ENCODE measurements at regions not wholly inside any gene's neighbourhood (a gene's known extent, or its start where the extent isn't known, plus 50 kb on each side); places are given as distances from the start of the nearest gene placed in this dataset.

GRCh38 chrX:9327086-9327746 lies 137.6 kb upstream of the TBL1X start:
- no peaks in the 10 kb centered on the region for H3K9me2 ChIP-seq (ENCODE audit: insufficient read depth, low read length)
- H3F3A ChIP-seq (ENCODE audit: insufficient read depth, low read length, poor library complexity, severe bottlenecking): no peaks in the 10 kb centered on the region
- H3K27ac ChIP-seq (ENCODE audit: low read length): no peak overlapping the region
- H3K9ac ChIP-seq (ENCODE audit: low read length): no peak overlapping the region
- no peak overlapping the region for H2AFZ ChIP-seq (ENCODE audit: low read depth, low read length)
- no peaks in the 10 kb centered on the region for H3K36me3 ChIP-seq (ENCODE audit: insufficient read depth, low read length)
- H3K4me2 ChIP-seq (ENCODE audit: low read length): no peak overlapping the region
- no peak overlapping the region for H3K4me3 ChIP-seq (ENCODE audit: low read length)
- no peaks in the 10 kb centered on the region for H3K27me3 ChIP-seq (ENCODE audit: insufficient read depth, low read depth, low read length)
- no peak for TF ChIP-seq EP300 (conservative IDR thresholded peaks at IDR 0.05; ENCODE audit: poor library complexity, severe bottlenecking)
- H3K79me2 ChIP-seq (replicated peaks; ENCODE audit: insufficient read depth, low read length): no peaks in the 10 kb centered on the region
- no peaks in the 10 kb centered on the region for H3K9me3 ChIP-seq (ENCODE audit: low read length)
- no peaks in the 10 kb centered on the region for H4K20me1 ChIP-seq (ENCODE audit: insufficient read depth)

GRCh38 chrX:9327747-9328145 lies 137.1 kb upstream of the TBL1X start:
- no peaks in the 10 kb centered on the region for H3K9me3 ChIP-seq (ENCODE audit: low read length)
- H3K4me2 ChIP-seq (ENCODE audit: low read length): no peak overlapping the region
- no peak overlapping the region for H3K27ac ChIP-seq (ENCODE audit: low read length)

DNA sequence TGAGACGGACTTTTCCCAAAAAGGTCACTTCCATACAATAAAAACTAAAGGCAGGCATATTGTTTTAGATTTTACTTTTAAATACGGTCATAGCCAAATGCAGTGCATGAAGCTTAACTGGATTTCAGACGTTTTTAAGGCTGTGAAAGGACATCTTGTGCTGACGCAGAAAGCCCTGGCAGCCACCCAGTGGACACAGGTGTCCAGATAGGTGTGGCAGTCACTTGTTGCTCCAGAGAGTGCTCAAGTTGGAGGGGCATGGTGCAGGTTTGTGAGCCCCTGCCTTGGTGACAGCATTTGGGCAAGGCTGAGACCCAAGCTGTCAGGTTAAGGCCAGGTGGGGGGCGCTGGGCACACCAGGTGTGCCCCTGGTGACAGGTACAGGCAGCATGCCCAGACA lies 135.8 kb upstream of the TBL1X start:
- H3K9ac ChIP-seq (ENCODE audit: low read length): no peak overlapping the region
- no peaks in the 10 kb centered on the region for H3K79me2 ChIP-seq (replicated peaks; ENCODE audit: insufficient read depth, low read length)
- H3K27ac ChIP-seq (ENCODE audit: low read length): no peak overlapping the region
- no peaks in the 10 kb centered on the region for H3K27me3 ChIP-seq (ENCODE audit: insufficient read depth, low read depth, low read length)
- no peaks in the 10 kb centered on the region for H3K36me3 ChIP-seq (ENCODE audit: insufficient read depth, low read length)
- H3K4me2 ChIP-seq (ENCODE audit: low read length): no peak overlapping the region
- no peaks in the 10 kb centered on the region for H3K9me3 ChIP-seq (ENCODE audit: low read length)
- H3K4me3 ChIP-seq (ENCODE audit: low read length): no peak overlapping the region
- H4K20me1 ChIP-seq (ENCODE audit: insufficient read depth): no peaks in the 10 kb centered on the region
- H3F3A ChIP-seq (ENCODE audit: insufficient read depth, low read length, poor library complexity, severe bottlenecking): no peaks in the 10 kb centered on the region
- no peak overlapping the region for H2AFZ ChIP-seq (ENCODE audit: low read depth, low read length)
- no peaks in the 10 kb centered on the region for H3K9me2 ChIP-seq (ENCODE audit: insufficient read depth, low read length)
- TF ChIP-seq EZH2 (IDR thresholded peaks at IDR 0.05; ENCODE audit: borderline replicate concordance, insufficient read depth, low read length, poor library complexity, severe bottlenecking) (no peak), RAD21 (conservative IDR thresholded peaks at IDR 0.05) (no peak), TAF1 (IDR thresholded peaks at IDR 0.05; ENCODE audit: low read depth) (no peak)
- TF ChIP-seq, protein P1, sequence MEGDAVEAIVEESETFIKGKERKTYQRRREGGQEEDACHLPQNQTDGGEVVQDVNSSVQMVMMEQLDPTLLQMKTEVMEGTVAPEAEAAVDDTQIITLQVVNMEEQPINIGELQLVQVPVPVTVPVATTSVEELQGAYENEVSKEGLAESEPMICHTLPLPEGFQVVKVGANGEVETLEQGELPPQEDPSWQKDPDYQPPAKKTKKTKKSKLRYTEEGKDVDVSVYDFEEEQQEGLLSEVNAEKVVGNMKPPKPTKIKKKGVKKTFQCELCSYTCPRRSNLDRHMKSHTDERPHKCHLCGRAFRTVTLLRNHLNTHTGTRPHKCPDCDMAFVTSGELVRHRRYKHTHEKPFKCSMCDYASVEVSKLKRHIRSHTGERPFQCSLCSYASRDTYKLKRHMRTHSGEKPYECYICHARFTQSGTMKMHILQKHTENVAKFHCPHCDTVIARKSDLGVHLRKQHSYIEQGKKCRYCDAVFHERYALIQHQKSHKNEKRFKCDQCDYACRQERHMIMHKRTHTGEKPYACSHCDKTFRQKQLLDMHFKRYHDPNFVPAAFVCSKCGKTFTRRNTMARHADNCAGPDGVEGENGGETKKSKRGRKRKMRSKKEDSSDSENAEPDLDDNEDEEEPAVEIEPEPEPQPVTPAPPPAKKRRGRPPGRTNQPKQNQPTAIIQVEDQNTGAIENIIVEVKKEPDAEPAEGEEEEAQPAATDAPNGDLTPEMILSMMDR (IDR thresholded peaks at IDR 0.05; ENCODE audit: poor library complexity, severe bottlenecking): no peak
- TF ChIP-seq, protein P2, sequence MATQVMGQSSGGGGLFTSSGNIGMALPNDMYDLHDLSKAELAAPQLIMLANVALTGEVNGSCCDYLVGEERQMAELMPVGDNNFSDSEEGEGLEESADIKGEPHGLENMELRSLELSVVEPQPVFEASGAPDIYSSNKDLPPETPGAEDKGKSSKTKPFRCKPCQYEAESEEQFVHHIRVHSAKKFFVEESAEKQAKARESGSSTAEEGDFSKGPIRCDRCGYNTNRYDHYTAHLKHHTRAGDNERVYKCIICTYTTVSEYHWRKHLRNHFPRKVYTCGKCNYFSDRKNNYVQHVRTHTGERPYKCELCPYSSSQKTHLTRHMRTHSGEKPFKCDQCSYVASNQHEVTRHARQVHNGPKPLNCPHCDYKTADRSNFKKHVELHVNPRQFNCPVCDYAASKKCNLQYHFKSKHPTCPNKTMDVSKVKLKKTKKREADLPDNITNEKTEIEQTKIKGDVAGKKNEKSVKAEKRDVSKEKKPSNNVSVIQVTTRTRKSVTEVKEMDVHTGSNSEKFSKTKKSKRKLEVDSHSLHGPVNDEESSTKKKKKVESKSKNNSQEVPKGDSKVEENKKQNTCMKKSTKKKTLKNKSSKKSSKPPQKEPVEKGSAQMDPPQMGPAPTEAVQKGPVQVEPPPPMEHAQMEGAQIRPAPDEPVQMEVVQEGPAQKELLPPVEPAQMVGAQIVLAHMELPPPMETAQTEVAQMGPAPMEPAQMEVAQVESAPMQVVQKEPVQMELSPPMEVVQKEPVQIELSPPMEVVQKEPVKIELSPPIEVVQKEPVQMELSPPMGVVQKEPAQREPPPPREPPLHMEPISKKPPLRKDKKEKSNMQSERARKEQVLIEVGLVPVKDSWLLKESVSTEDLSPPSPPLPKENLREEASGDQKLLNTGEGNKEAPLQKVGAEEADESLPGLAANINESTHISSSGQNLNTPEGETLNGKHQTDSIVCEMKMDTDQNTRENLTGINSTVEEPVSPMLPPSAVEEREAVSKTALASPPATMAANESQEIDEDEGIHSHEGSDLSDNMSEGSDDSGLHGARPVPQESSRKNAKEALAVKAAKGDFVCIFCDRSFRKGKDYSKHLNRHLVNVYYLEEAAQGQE (IDR thresholded peaks at IDR 0.05; ENCODE audit: borderline replicate concordance): no peak

More at GRCh38 chrX:9327747-9328145, 137.1 kb upstream of the TBL1X start:
- no peak overlapping the region for H2AFZ ChIP-seq (ENCODE audit: low read depth, low read length)
- H3F3A ChIP-seq (ENCODE audit: insufficient read depth, low read length, poor library complexity, severe bottlenecking): no peaks in the 10 kb centered on the region
- TF ChIP-seq, protein P1 (IDR thresholded peaks at IDR 0.05; ENCODE audit: poor library complexity, severe bottlenecking): no peak
- TF ChIP-seq EZH2 (IDR thresholded peaks at IDR 0.05; ENCODE audit: borderline replicate concordance, insufficient read depth, low read length, poor library complexity, severe bottlenecking): no peak
- TF ChIP-seq, protein P2 (IDR thresholded peaks at IDR 0.05; ENCODE audit: borderline replicate concordance): no peak
- no peak for TF ChIP-seq TAF1 (IDR thresholded peaks at IDR 0.05; ENCODE audit: low read depth)
- no peak for TF ChIP-seq POLR2AphosphoS5 (IDR thresholded peaks at IDR 0.05)
- no peak overlapping the region for H3K4me3 ChIP-seq (ENCODE audit: low read length)
- no peaks in the 10 kb centered on the region for H3K27me3 ChIP-seq (ENCODE audit: insufficient read depth, low read depth, low read length)
- H4K20me1 ChIP-seq (ENCODE audit: insufficient read depth): no peaks in the 10 kb centered on the region
- H3K9me2 ChIP-seq (ENCODE audit: insufficient read depth, low read length): no peaks in the 10 kb centered on the region
- no peak overlapping the region for H3K9ac ChIP-seq (ENCODE audit: low read length)
- no peaks in the 10 kb centered on the region for H3K36me3 ChIP-seq (ENCODE audit: insufficient read depth, low read length)
- no peaks in the 10 kb centered on the region for H3K79me2 ChIP-seq (replicated peaks; ENCODE audit: insufficient read depth, low read length)
